Stimulated activated CD8-positive, alpha-beta memory T cell treated with anti-CD3 and anti-CD28 coated beads, Interleukin-4, amount 100 ng/mL, for 24 hours (primary cell): ENCODE measurements at regions not wholly inside any gene's neighbourhood (a gene's known extent, or its start where the extent isn't known, plus 50 kb on each side); places are given as distances from the start of the nearest gene placed in this dataset.

Experiments
- DNase-seq: peaks from one replicate; pipeline ENCODE4 v3.0.0-alpha.2; 2020; ENCODE audit warnings: low read depth

- no peak for DNase-seq
Observed at GRCh38 chr1:208903251-208903905, 659.2 kb upstream of the PLXNA2 start.

DNA sequence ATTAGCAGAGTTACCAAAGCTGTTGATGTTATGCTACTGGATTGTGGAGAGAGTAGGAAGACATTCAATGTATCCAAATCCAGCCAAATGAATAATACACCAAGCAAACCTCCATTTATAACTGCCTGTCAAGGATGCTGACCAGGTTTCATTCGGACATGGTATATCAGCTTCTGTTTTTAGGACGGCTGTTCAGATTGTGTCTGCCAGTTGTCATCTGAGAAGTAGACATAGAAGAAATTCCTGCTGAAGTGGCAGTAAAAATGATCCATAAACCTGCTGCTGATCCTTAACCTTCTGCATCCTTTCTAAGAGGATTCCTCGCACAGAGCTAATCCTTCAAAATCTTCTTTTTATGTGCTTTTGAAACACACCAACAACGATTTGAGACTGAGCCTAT lies 663.6 kb upstream of the PLXNA2 start:
- no peak for DNase-seq

GRCh38 chr1:208909011-208909984 lies 665.1 kb upstream of the PLXNA2 start:
- no peak for DNase-seq

DNA sequence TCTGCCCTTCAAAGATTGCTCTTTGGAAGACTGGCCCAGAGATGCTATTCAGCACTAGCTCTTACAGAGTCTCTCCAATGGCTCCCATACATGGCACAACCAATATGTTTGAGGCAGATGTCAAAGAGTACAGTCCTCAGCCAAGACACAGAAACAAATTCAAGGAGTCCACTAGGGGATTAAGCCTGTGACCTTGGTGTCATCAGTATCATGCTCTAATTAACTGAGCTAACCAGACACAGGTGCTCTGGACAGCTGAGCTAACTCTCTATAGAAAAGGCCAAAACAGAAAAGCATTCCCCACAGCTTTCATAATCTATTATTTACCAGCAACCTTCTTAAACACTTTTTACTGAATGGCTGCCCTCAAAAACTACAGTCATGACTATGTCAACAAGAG lies 666.0 kb upstream of the PLXNA2 start:
- DNase-seq, result no peak

DNA sequence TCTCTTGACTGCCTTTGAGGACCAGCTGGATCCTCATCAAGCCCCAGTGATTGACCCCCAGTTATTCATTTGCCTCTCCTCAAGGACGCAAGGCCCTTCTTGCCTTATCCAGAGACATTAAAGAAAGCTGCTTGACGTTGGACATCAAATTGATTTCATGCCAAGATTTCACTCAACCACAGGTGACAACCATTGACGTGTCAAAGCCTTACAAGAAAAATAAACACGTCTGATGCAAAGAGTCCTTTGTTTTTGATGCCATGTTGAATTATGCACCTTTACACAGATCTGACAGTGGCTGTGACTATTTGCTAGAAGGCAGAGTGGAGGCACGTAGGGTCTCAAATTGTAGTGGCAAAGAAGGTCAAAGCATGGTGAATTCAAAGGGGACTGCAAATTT lies 666.2 kb upstream of the CAMK1G start:
- DNase-seq, result no peak

- no peak for DNase-seq
Observed at GRCh38 chr1:208917723-208918122, 665.8 kb upstream of the CAMK1G start.

DNA sequence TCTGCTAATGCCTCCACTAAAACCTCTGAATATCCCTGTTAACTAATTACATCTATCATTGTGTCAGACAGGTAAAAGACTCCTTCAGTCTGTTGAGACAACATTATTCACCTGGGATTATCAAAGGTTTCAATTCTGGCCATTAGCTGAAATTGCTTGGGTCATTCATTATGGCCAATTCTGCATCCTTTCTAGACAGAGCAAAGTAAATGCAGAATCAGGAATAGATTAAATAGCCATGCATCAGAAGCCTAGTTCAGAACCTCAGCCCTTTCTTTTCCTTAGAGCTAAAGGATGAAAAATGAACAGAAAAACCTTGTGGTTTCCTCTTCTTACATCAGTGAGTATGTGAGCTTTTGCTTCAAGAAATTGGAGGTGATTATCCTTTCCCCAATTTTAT lies 665.4 kb upstream of the CAMK1G start:
- DNase-seq, result no peak

GRCh38 chr1:208919371-208919770 lies 664.1 kb upstream of the CAMK1G start:
- DNase-seq, result no peak

GRCh38 chr1:208921259-208921658 lies 662.3 kb upstream of the CAMK1G start:
- no peak for DNase-seq

- DNase-seq, result no peak
Observed at GRCh38 chr1:208923456-208923855, 660.1 kb upstream of the CAMK1G start.

GRCh38 chr1:208923946-208924720 lies 659.4 kb upstream of the CAMK1G start:
- DNase-seq, result no peak

- DNase-seq, result no peak
Observed at GRCh38 chr1:208924928-208925327, 658.6 kb upstream of the CAMK1G start.

GRCh38 chr1:208928349-208929010 lies 655.0 kb upstream of the CAMK1G start:
- no peak for DNase-seq

DNA sequence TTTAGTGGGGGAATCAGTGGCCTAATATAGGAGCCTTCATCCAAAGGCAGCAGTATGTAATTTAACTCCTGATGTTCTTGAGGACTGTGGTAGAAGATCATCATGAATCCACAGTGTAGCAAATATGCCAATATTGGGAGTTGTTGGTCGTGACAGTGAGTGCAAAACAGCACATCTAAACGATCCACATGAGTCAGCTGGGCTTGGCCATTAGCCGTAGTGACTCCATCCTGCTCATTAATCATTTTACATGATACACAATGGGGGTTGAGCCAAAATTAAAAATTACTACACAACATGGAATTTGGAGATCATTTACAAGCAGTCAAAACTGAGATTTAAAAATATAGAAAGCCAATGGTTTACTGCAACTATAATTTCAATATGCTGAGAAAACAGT lies 653.9 kb upstream of the CAMK1G start:
- no peak for DNase-seq

- DNase-seq, result no peak
Observed at GRCh38 chr1:208931936-208932335, 651.6 kb upstream of the CAMK1G start.

DNA sequence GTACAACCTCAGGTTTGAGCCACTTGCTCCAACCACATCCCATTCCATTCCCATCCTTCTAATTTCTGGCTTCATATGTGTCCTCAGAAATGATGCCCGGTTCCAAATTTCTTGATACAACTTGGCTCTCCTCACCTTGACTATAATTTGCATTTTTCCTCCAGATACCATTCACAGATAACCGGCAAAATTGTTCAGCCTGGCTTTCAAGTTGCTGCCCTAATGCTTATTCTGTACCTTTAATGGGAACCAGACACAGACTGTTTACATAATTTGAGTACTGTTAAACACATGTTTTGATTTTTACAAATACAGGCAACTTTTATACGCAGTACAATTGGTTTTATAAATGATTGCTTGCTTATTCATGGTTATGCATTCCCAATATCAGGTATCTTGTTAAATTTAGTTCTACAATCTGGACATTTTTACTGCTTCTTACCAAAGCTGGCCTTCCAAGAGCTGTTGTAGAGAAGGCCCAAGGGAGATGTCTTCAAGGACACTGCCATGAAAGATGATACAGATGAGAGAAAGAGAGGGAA lies 649.5 kb upstream of the CAMK1G start:
- no peak for DNase-seq

DNA sequence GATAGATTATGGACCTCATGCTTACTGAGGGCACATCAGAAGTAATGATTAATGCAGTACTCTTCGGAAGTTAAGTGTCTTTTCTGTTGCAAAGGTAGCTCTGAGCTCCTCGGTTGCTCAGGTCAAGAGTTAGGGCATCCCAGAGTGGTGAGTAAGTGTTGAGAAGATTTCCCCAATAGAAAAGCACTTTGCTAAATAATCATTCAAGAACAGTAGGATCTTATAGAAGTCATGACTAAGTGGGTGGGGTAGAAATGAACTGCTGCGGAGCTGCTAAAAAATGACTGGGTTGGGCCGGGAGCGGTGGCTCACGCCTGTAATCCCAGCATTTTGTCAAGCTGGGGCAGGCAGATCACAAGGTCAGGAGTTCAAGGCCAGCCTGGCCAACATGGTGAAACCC lies 648.6 kb upstream of the CAMK1G start:
- no peak for DNase-seq

DNA sequence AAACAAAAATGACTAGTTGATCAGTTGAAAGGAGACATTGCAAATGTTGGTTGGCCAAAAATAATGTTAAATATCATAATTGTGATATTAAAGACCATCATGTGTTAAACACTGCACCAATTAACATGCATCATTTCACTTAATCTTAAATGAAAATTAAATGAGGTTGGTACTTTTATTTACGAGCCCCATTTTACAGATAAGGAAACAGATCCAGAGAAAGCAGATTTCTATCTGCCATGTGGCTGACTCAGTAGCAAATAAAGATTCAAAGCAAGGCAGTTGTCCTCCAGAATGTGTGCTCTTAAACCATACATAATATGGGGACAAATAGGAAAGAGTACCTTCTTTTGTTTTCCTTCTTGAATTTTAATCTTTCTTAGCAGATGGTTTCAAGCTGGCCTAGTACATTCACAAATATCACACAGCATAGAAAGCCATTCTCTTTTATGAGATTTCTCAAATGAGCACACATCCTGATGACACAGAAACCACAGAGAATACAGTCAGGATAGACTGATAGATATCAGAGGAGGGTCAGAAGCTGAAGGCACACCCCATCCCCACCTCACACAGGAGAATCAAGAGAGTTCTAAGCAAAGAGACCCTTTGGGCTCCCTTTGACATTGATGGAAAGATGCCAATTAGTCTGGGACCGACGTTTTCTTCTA lies 647.9 kb upstream of the CAMK1G start:
- no peak for DNase-seq

DNA sequence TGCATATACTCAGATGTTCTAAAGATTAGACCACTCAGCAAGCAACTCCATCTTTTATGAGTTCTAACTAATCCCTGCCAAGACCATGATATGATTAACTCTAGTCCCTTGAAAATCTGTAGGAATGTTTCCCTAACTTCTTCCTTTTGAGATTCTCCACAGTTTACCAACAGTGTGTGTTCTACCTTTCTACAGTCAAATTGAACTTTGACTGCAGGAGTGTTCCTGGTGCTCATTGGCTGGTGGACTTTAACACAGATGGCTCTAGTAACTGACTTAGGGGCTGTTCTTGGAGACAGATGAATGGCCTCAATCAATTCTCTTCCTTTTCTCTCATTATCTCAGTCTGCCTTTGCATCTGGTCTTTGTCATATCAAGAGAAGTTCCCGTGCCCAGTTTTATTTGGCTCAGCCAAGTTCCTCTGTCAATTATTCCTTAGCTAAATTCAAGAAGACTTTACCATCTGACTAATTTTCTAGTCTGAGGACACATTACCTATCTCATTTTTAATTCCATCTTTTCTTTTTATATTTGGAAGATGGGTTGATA lies 643.9 kb upstream of the CAMK1G start:
- no peak for DNase-seq

- DNase-seq, result no peak
Observed at GRCh38 chr1:208942394-208943130, 641.0 kb upstream of the CAMK1G start.
